Stimulated activated effector memory CD8-positive, alpha-beta T cell treated with anti-CD3 and anti-CD28 coated beads, Interleukin-12 subunit alpha, Interleukin-12 subunit beta, amount 100 ng/mL, for 72 hours (primary cell): ENCODE measurements at regions not wholly inside any gene's neighbourhood (a gene's known extent, or its start where the extent isn't known, plus 50 kb on each side); places are given as distances from the start of the nearest gene placed in this dataset.
"Not testable (repeated sequence)": the region's sequence is repeated elsewhere in the genome, so short reads cannot be mapped to it uniquely, and the experiment has no call there.

Source experiments
- ATAC-seq: fragments of 150-1000 bp; cut with Tn5 transposase; 2 replicates; pipeline ENCODE4 v1.10.0; 2021
- DNase-seq, 2 donors: peaks; one replicate each; pipeline ENCODE4 v3.0.0; 2021 to 2022; ENCODE audit warnings: low spot score in 2 of 2
- H3K27ac Mint-ChIP-seq: one replicate; pipeline ENCODE4 v1.8.0; 2022; ENCODE audit warnings: mild to moderate bottlenecking, mixed read lengths
- H3K36me3 Mint-ChIP-seq: one replicate; pipeline ENCODE4 v1.8.0; 2022; ENCODE audit warnings: mild to moderate bottlenecking, mixed read lengths
- H3K4me1 Mint-ChIP-seq: one replicate; pipeline ENCODE4 v1.8.0; 2022; ENCODE audit warnings: mixed read lengths
- H3K4me3 Mint-ChIP-seq: one replicate; pipeline ENCODE4 v1.8.0; 2022; ENCODE audit warnings: mild to moderate bottlenecking, mixed read lengths
- H3K9me3 Mint-ChIP-seq: one replicate; pipeline ENCODE4 v1.8.0; 2022; ENCODE audit warnings: mixed read lengths

- peaks cover 8% of the 10 kb centered on the region for H3K9me3 Mint-ChIP-seq
- no peaks in the 10 kb centered on the region for H3K36me3 Mint-ChIP-seq
- H3K27ac Mint-ChIP-seq: no peak overlapping the region
- no peaks in the 10 kb centered on the region for H3K4me1 Mint-ChIP-seq
- H3K4me3 Mint-ChIP-seq: no peak overlapping the region
- no peak for DNase-seq
- no peak for ATAC-seq
These were observed 411.9 kb upstream of the ARRDC3 start for GRCh38 chr5:91794856-91795548.

GRCh38 chr5:91794455-91794854, 411.3 kb upstream of the ARRDC3 start:
- DNase-seq: no peak
- H3K4me3 Mint-ChIP-seq: no peak overlapping the region
- H3K4me1 Mint-ChIP-seq: no peaks in the 10 kb centered on the region
- H3K36me3 Mint-ChIP-seq: no peaks in the 10 kb centered on the region
- H3K27ac Mint-ChIP-seq: no peak overlapping the region
- no peak for ATAC-seq
- peaks cover 6% of the 10 kb centered on the region for H3K9me3 Mint-ChIP-seq

- DNase-seq: no peak
- peaks cover 7% of the 10 kb centered on the region for H3K9me3 Mint-ChIP-seq
- no peak overlapping the region for H3K4me3 Mint-ChIP-seq
- no peak for ATAC-seq
- H3K36me3 Mint-ChIP-seq: no peaks in the 10 kb centered on the region
- H3K27ac Mint-ChIP-seq: no peak overlapping the region
- no peaks in the 10 kb centered on the region for H3K4me1 Mint-ChIP-seq
These were observed 404.6 kb upstream of the ARRDC3 start for GRCh38 chr5:91787718-91788117.

- H3K9me3 Mint-ChIP-seq: peaks cover 10% of the 10 kb centered on the region
These were observed 394.6 kb upstream of the ARRDC3 start for GRCh38 chr5:91777671-91778070.

GRCh38 chr5:91776249-91776648, 393.1 kb upstream of the ARRDC3 start:
- ATAC-seq (no peak), DNase-seq (no peak)
- Mint-ChIP-seq H3K4me1 (no peaks in the 10 kb centered on the region), H3K4me3 (no peak overlapping the region), H3K36me3 (no peaks in the 10 kb centered on the region), H3K9me3 (peaks cover 10% of the 10 kb centered on the region), H3K27ac (no peak overlapping the region)

More at GRCh38 chr5:91777671-91778070, 394.6 kb upstream of the ARRDC3 start:
- DNase-seq: no peak
- Mint-ChIP-seq H3K4me3 (no peak overlapping the region), H3K36me3 (no peaks in the 10 kb centered on the region), H3K4me1 (no peaks in the 10 kb centered on the region), H3K27ac (no peak overlapping the region)
- no peak for ATAC-seq

GRCh38 chr5:91770400-91770799, 387.3 kb upstream of the ARRDC3 start:
- H3K36me3 Mint-ChIP-seq: no peaks in the 10 kb centered on the region
- ATAC-seq (no peak), DNase-seq (no peak)
- H3K4me3 Mint-ChIP-seq: no peak overlapping the region
- H3K9me3 Mint-ChIP-seq: peaks cover 10% of the 10 kb centered on the region
- no peaks in the 10 kb centered on the region for H3K4me1 Mint-ChIP-seq
- H3K27ac Mint-ChIP-seq: no peak overlapping the region

- not testable (repeated sequence) for H3K4me1 Mint-ChIP-seq, H3K9me3 Mint-ChIP-seq, ATAC-seq, H3K27ac Mint-ChIP-seq, DNase-seq, H3K4me3 Mint-ChIP-seq, H3K36me3 Mint-ChIP-seq
These were observed 374.3 kb upstream of the ARRDC3 start for GRCh38 chr5:91757383-91757782.

- Mint-ChIP-seq H3K4me1 (no peaks in the 10 kb centered on the region), H3K4me3 (no peak overlapping the region), H3K27ac (no peak overlapping the region), H3K9me3 (peaks cover 3% of the 10 kb centered on the region), H3K36me3 (no peaks in the 10 kb centered on the region)
- ATAC-seq (no peak), DNase-seq (no peak)
These were observed 371.9 kb upstream of the ARRDC3 start for GRCh38 chr5:91754990-91755389.

GRCh38 chr5:91744470-91744869, 361.4 kb upstream of the ARRDC3 start:
- not testable (repeated sequence) for H3K4me1 Mint-ChIP-seq, H3K27ac Mint-ChIP-seq, ATAC-seq, H3K9me3 Mint-ChIP-seq, DNase-seq, H3K4me3 Mint-ChIP-seq, H3K36me3 Mint-ChIP-seq

GRCh38 chr5:91742550-91742949, 359.4 kb upstream of the ARRDC3 start:
- no peaks in the 10 kb centered on the region for H3K36me3 Mint-ChIP-seq
- H3K4me3 Mint-ChIP-seq: no peak overlapping the region
- H3K27ac Mint-ChIP-seq: no peak overlapping the region
- ATAC-seq (no peak), DNase-seq (no peak)
- peaks cover 7% of the 10 kb centered on the region for H3K9me3 Mint-ChIP-seq
- H3K4me1 Mint-ChIP-seq: no peaks in the 10 kb centered on the region

GRCh38 chr5:91741764-91742505, 358.8 kb upstream of the ARRDC3 start:
- Mint-ChIP-seq H3K9me3 (peaks cover 7% of the 10 kb centered on the region), H3K4me3 (no peak overlapping the region), H3K27ac (no peak overlapping the region), H3K4me1 (no peaks in the 10 kb centered on the region), H3K36me3 (no peaks in the 10 kb centered on the region)
- DNase-seq (no peak), ATAC-seq (no peak)

- no peak overlapping the region for H3K4me3 Mint-ChIP-seq
- H3K9me3 Mint-ChIP-seq: peaks cover 9% of the 10 kb centered on the region
- ATAC-seq (no peak), DNase-seq (no peak)
- no peaks in the 10 kb centered on the region for H3K4me1 Mint-ChIP-seq
- H3K27ac Mint-ChIP-seq: no peak overlapping the region
- no peaks in the 10 kb centered on the region for H3K36me3 Mint-ChIP-seq
These were observed 346.9 kb upstream of the ARRDC3 start for GRCh38 chr5:91730026-91730425.

GRCh38 chr5:91727463-91727862, 344.3 kb upstream of the ARRDC3 start:
- Mint-ChIP-seq H3K4me3 (no peak overlapping the region), H3K36me3 (no peaks in the 10 kb centered on the region), H3K9me3 (peaks cover 9% of the 10 kb centered on the region), H3K4me1 (no peaks in the 10 kb centered on the region), H3K27ac (no peak overlapping the region)
- no peak for ATAC-seq
- no peak for DNase-seq

GRCh38 chr5:91722736-91723467, 339.8 kb upstream of the ARRDC3 start:
- H3K4me3 Mint-ChIP-seq: no peak overlapping the region
- no peaks in the 10 kb centered on the region for H3K36me3 Mint-ChIP-seq
- peaks cover 4% of the 10 kb centered on the region for H3K9me3 Mint-ChIP-seq
- DNase-seq (no peak), ATAC-seq (no peak)
- no peak overlapping the region for H3K27ac Mint-ChIP-seq
- no peaks in the 10 kb centered on the region for H3K4me1 Mint-ChIP-seq

- Mint-ChIP-seq H3K4me3 (no peak overlapping the region), H3K36me3 (no peaks in the 10 kb centered on the region), H3K4me1 (no peaks in the 10 kb centered on the region), H3K27ac (no peak overlapping the region), H3K9me3 (peaks cover 5% of the 10 kb centered on the region)
- DNase-seq (no peak), ATAC-seq (no peak)
These were observed 329.6 kb upstream of the ARRDC3 start for GRCh38 chr5:91712718-91713117.

- Mint-ChIP-seq H3K4me3 (no peak overlapping the region), H3K36me3 (no peaks in the 10 kb centered on the region), H3K9me3 (peaks cover 17% of the 10 kb centered on the region), H3K27ac (no peak overlapping the region), H3K4me1 (no peaks in the 10 kb centered on the region)
- DNase-seq (no peak), ATAC-seq (no peak)
These were observed 324.4 kb upstream of the ARRDC3 start for GRCh38 chr5:91707521-91707841.
